Activated T-cell treated with anti-CD3 and anti-CD28 coated beads, Interleukin-2, amount 50 U/mL, for 72 hours (primary cell): ENCODE measurements at regions not wholly inside any gene's neighbourhood (a gene's known extent, or its start where the extent isn't known, plus 50 kb on each side); places are given as distances from the start of the nearest gene placed in this dataset.

Experiments used
- ATAC-seq, 2 donors: fragments of 150-1000 bp; cut with Tn5 transposase; replicated peaks in 1 of 2; 2 replicates each; pipeline ENCODE4 v1.10.0; 2021; ENCODE audit warnings: moderate library complexity in 2 of 2, mild to moderate bottlenecking in 1 of 2
- DNase-seq, 2 donors: peaks; one replicate each; pipeline ENCODE4 v3.0.0; 2021 to 2022; ENCODE audit warnings: mixed read lengths in 1 of 2
- H3K27ac Mint-ChIP-seq: one replicate; pipeline ENCODE4 v1.8.0; 2022; ENCODE audit warnings: mild to moderate bottlenecking, moderate library complexity, mixed read lengths
- H3K27me3 Mint-ChIP-seq: one replicate; pipeline ENCODE4 v1.8.0; 2022; ENCODE audit warnings: low read depth, mixed read lengths
- H3K36me3 Mint-ChIP-seq, 2 donors: one replicate each; pipeline ENCODE4 v1.8.0; 2022; ENCODE audit warnings: mixed read lengths in 2 of 2, mild to moderate bottlenecking in 1 of 2; ENCODE audit not compliant: insufficient read depth in 2 of 2
- H3K4me1 Mint-ChIP-seq: one replicate; pipeline ENCODE4 v1.8.0; 2022; ENCODE audit warnings: low read depth, mixed read lengths
- H3K4me3 Mint-ChIP-seq, 2 donors: one replicate each; pipeline ENCODE4 v1.8.0; 2022; ENCODE audit warnings: mild to moderate bottlenecking in 2 of 2, mixed read lengths in 2 of 2, moderate library complexity in 2 of 2
- H3K9me3 Mint-ChIP-seq, 2 donors: one replicate each; pipeline ENCODE4 v1.8.0; 2022; ENCODE audit warnings: mixed read lengths in 2 of 2

- ATAC-seq, result no peak
These were observed 51.3 kb upstream of the LRRN2 start for GRCh38 chr1:204736836-204737235.

GRCh38 chr1:204738506-204738905 is 53.0 kb upstream of the LRRN2 start:
- Mint-ChIP-seq H3K27me3 (peaks cover 21% of the 10 kb centered on the region), H3K9me3 (peaks cover 4% of the 10 kb centered on the region in 2 donors), H3K36me3 (peaks cover 0 to 2% of the 10 kb centered on the region in 2 donors), H3K4me1 (no peaks in the 10 kb centered on the region), H3K27ac (no peak overlapping the region), H3K4me3 (no peak overlapping the region)
- no peak for ATAC-seq
- DNase-seq, result no peak

More at GRCh38 chr1:204736836-204737235, 51.3 kb upstream of the LRRN2 start:
- Mint-ChIP-seq H3K36me3 (peaks cover 0 to 2% of the 10 kb centered on the region in 2 donors), H3K27ac (no peak overlapping the region), H3K9me3 (peaks cover 4% of the 10 kb centered on the region in 2 donors), H3K4me1 (no peaks in the 10 kb centered on the region), H3K4me3 (no peak overlapping the region), H3K27me3 (peaks cover 14% of the 10 kb centered on the region)
- no peak for DNase-seq

DNA sequence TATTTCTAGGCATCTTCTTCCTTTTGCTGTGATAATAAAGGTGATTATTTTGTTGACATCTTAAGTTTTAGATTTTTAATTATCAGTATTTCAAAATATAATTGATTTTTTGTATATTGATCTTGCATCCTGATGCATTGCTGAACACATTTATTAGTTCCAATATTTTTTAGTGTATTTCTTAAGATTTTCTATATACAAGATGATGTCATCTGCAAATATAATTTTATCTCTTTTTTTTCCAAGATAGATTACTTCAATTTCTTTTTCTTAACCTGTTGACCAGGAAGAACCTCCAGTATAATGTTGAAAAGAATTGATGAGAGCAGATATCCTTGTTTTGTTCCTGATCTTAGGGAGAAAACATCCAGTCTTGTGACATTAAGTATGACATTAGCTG is 54.8 kb upstream of the LRRN2 start:
- H3K4me1 Mint-ChIP-seq, result no peaks in the 10 kb centered on the region

GRCh38 chr1:204741440-204741839 is 55.9 kb upstream of the LRRN2 start:
- Mint-ChIP-seq H3K4me3 (no peak overlapping the region), H3K27ac (no peak overlapping the region), H3K36me3 (peaks cover 0 to 2% of the 10 kb centered on the region in 2 donors), H3K9me3 (peaks cover 4% of the 10 kb centered on the region in 2 donors), H3K27me3 (peaks cover 15% of the 10 kb centered on the region), H3K4me1 (no peaks in the 10 kb centered on the region)
- ATAC-seq (no peak), DNase-seq (no peak)

More for the DNA sequence above, 54.8 kb upstream of the LRRN2 start:
- peaks cover 23% of the 10 kb centered on the region for H3K27me3 Mint-ChIP-seq
- peaks cover 0 to 2% of the 10 kb centered on the region in 2 donors for H3K36me3 Mint-ChIP-seq
- no peak overlapping the region for H3K4me3 Mint-ChIP-seq
- peaks cover 4% of the 10 kb centered on the region in 2 donors for H3K9me3 Mint-ChIP-seq
- DNase-seq, result no peak
- no peak overlapping the region for H3K27ac Mint-ChIP-seq
- no peak for ATAC-seq

GRCh38 chr1:204742676-204743251 is 57.2 kb upstream of the LRRN2 start:
- Mint-ChIP-seq H3K27ac (no peak overlapping the region), H3K27me3 (peaks cover 10% of the 10 kb centered on the region), H3K9me3 (peaks cover 0 to 4% of the 10 kb centered on the region in 2 donors), H3K4me1 (peaks cover 4% of the 10 kb centered on the region), H3K4me3 (no peak overlapping the region), H3K36me3 (peaks cover 0 to 1% of the 10 kb centered on the region in 2 donors)
- no peak for ATAC-seq
- DNase-seq, result no peak

- peaks cover 4% of the 10 kb centered on the region for H3K4me1 Mint-ChIP-seq
- H3K36me3 Mint-ChIP-seq, result no peaks in the 10 kb centered on the region
- DNase-seq, result no peak
- H3K9me3 Mint-ChIP-seq, result no peaks in the 10 kb centered on the region
- no peak overlapping the region for H3K27ac Mint-ChIP-seq
- peaks cover 10% of the 10 kb centered on the region for H3K27me3 Mint-ChIP-seq
- no peak overlapping the region for H3K4me3 Mint-ChIP-seq
- no peak for ATAC-seq
These were observed 58.7 kb upstream of the LRRN2 start for GRCh38 chr1:204744107-204744779.

DNA sequence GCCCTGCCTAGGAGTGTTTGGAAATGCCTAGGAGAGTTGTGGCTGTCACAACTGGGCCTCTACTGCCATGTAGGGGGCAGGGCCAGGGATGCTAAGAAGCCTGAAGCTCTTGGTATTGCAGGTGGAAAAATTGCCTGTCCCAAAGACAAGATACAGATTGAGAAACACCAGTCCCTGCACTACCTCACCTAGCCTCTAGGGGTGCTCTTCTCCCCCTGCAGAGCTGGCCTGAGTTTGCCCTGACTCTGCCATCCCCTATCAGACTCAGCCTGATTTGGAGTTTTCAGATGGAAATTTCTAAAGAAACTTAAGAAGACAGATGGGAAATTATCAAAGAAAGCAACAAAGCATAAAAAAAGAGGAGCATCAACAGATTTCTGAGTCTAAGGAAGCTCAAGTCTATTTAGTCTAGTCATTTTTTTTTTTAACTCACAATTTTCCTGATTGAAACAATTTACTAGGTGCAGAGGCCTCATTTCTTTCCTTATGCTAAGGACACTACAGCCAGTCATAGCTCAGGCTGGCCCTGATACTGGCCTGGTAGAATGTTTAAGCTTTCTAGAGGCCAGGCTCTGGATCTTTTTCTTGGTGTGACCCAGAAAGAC is 61.4 kb upstream of the LRRN2 start:
- H3K36me3 Mint-ChIP-seq, result no peaks in the 10 kb centered on the region
- DNase-seq (peak; percentile 50 to 52), ATAC-seq (peak; percentile 64 to 71)
- H3K4me3 Mint-ChIP-seq, result no peak overlapping the region
- H3K9me3 Mint-ChIP-seq, result no peaks in the 10 kb centered on the region
- H3K27ac Mint-ChIP-seq, result no peak overlapping the region
- H3K27me3 Mint-ChIP-seq, result peaks cover 9% of the 10 kb centered on the region
- H3K4me1 Mint-ChIP-seq, result peaks cover 4% of the 10 kb centered on the region

- no peaks in the 10 kb centered on the region for H3K27me3 Mint-ChIP-seq
- H3K9me3 Mint-ChIP-seq, result no peaks in the 10 kb centered on the region
- H3K36me3 Mint-ChIP-seq, result no peaks in the 10 kb centered on the region
- ATAC-seq (no peak), DNase-seq (no peak)
- H3K4me1 Mint-ChIP-seq, result peaks cover 4% of the 10 kb centered on the region
- H3K4me3 Mint-ChIP-seq, result no peak overlapping the region
- H3K27ac Mint-ChIP-seq, result no peak overlapping the region
These were observed 65.9 kb upstream of the LRRN2 start for GRCh38 chr1:204751480-204751879.

DNA sequence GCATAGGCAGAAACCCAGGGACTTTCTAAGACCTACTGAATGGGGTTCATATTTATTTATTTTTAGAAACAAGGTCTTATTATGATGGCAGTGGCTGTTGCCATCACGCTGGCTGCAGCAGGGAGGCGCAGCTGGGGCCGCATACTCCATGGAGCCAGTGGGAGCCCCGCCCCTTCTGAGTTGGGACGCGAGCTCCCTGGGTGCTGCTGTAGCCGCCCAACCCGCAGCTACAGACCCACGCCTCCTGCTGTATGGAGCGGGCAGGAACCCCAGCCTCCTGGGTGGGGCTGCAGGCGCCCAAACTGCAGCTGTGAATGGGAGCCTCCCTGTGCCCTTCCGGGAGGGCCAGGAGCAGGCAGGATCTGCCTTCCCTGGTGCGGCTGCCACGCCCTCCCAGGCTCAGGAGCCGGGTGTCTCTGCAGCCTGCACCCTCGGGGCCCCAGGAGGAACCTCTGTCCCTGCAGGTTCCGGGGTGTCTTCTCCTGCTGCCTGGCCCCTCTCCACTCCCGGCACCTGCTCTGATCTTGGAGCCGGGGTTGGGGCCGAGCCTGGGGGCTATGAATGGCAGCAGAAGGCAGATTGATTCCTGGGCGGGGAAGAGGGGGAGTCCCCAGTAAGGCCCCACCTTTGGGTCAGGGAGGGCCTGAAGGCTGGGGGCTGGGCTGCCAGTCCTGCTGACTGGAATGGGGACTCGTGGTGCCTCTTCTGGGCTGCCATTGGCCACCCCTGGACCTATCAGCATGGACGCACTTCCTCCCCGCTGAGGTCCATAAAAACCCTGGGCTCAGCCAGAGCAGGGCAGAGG is 66.5 kb upstream of the LRRN2 start:
- Mint-ChIP-seq H3K27me3 (no peaks in the 10 kb centered on the region), H3K4me3 (no peak overlapping the region), H3K9me3 (no peaks in the 10 kb centered on the region), H3K27ac (no peak overlapping the region), H3K4me1 (no peaks in the 10 kb centered on the region), H3K36me3 (no peaks in the 10 kb centered on the region)
- no peak for DNase-seq
- ATAC-seq, result no peak

DNA sequence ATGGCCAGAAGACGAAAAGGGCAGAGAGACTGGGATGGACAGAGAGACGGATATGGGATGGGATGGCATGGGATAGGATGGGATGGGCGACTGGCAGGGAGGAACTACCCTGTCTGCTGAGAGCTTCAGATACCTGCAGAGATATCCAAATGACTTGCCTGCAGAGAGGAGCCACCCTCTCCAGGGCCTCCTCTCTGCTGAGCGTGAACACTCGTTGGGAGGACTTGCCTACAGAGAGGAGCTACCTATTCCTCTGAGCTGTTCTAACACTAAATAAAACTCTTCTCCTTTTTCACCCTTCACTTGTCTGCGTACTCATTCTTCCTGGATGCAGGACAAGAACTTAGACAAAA is 67.1 kb upstream of the LRRN2 start:
- H3K36me3 Mint-ChIP-seq, result no peaks in the 10 kb centered on the region
- H3K9me3 Mint-ChIP-seq, result no peaks in the 10 kb centered on the region
- no peak for DNase-seq
- ATAC-seq, result no peak
- no peaks in the 10 kb centered on the region for H3K27me3 Mint-ChIP-seq
- no peak overlapping the region for H3K27ac Mint-ChIP-seq
- no peak overlapping the region for H3K4me3 Mint-ChIP-seq
- no peaks in the 10 kb centered on the region for H3K4me1 Mint-ChIP-seq

DNA sequence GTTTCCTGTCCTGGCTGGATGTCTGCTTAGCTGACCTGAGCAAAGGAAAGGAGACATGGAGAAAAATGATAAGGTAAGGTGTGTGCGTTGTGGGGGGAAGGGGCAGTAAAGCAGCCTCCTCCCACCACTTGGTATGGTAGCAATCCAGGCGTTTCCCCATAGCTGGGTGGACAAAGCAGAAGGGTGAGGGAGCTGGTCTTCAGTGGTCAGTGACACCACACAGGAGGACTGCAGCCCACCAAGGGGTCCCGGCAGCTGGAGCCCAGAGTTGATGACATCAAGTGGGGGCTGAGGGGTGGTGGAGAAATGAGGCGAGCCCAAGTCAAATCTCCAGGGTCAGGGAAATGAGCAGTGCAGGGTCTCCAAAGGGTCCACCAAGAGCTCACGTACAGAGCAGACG is 69.3 kb upstream of the LRRN2 start:
- no peak for ATAC-seq

GRCh38 chr1:204756349-204756748 is 70.8 kb upstream of the LRRN2 start:
- DNase-seq, result no peak
- Mint-ChIP-seq H3K9me3 (no peaks in the 10 kb centered on the region), H3K36me3 (no peaks in the 10 kb centered on the region), H3K4me1 (peaks cover 7% of the 10 kb centered on the region), H3K27ac (no peak overlapping the region), H3K4me3 (no peak overlapping the region), H3K27me3 (peaks cover 5% of the 10 kb centered on the region)
- ATAC-seq, result no peak

More for the DNA sequence above, 69.3 kb upstream of the LRRN2 start:
- no peaks in the 10 kb centered on the region for H3K4me1 Mint-ChIP-seq
- H3K4me3 Mint-ChIP-seq, result no peak overlapping the region
- no peak overlapping the region for H3K27ac Mint-ChIP-seq
- no peaks in the 10 kb centered on the region for H3K36me3 Mint-ChIP-seq
- no peaks in the 10 kb centered on the region for H3K27me3 Mint-ChIP-seq
- H3K9me3 Mint-ChIP-seq, result no peaks in the 10 kb centered on the region
- no peak for DNase-seq

DNA sequence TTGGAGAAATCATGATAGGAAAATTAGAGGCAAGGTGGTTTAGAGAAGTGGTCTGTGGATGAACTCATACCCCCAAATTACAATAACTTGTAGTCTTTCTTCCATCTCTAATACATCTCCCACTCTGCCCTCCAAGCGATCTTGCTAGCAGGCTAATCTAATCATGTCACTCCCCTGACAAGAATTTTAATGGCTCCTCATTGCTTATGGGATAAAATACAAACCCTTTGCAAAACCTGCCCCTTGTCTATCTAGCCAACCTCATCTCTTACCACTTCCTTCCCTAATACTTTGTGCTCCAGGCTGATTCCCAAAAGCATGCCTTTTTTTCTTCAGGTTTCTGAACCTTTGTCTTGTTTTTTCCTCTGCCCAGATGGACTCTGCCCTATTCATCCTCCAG is 71.3 kb upstream of the LRRN2 start:
- Mint-ChIP-seq H3K27me3 (peaks cover 5% of the 10 kb centered on the region), H3K4me1 (peaks cover 7% of the 10 kb centered on the region), H3K36me3 (no peaks in the 10 kb centered on the region), H3K27ac (no peak overlapping the region), H3K4me3 (no peak overlapping the region), H3K9me3 (no peaks in the 10 kb centered on the region)
- DNase-seq, result no peak
- no peak for ATAC-seq
